GM21390 (cell line): ENCODE measurements at regions not wholly inside any gene's neighbourhood (a gene's known extent, or its start where the extent isn't known, plus 50 kb on each side); places are given as distances from the start of the nearest gene placed in this dataset.
A peak's percentile ranks its signal among the peaks of the same experiment; 100 is the strongest.
"Not testable (repeated sequence)": the region's sequence is repeated elsewhere in the genome, so short reads cannot be mapped to it uniquely, and the experiment has no call there.

Source experiments
- ATAC-seq: cut with Tn5 transposase; IDR thresholded peaks from one replicate; pipeline ENCODE4 v1.9.1; 2021; ENCODE audit not compliant: unreplicated experiment

- ATAC-seq = no peak
Measured at GRCh38 chrX:55326985-55327384, 62.3 kb upstream of the PAGE3 start.

GRCh38 chrX:55335296-55335695 is 70.6 kb upstream of the PAGE3 start:
- no peak for ATAC-seq

- ATAC-seq = no peak
Measured at GRCh38 chrX:55336176-55336575, 71.5 kb upstream of the PAGE3 start.

- ATAC-seq = no peak
Measured at GRCh38 chrX:55340896-55341433, 76.2 kb upstream of the PAGE3 start.

- peak; percentile 81 for ATAC-seq
Measured at GRCh38 chrX:55342533-55343501, 78.1 kb upstream of the PAGE3 start.

- no peak for ATAC-seq
Measured at GRCh38 chrX:55356609-55357008, 91.9 kb upstream of the PAGE3 start.

GRCh38 chrX:55357236-55357635 is 92.5 kb upstream of the PAGE3 start:
- ATAC-seq = no peak

GRCh38 chrX:55379396-55379795 is 72.5 kb upstream of the MAGEH1 start:
- no peak for ATAC-seq

- ATAC-seq = no peak
Measured at GRCh38 chrX:55389376-55389775, 62.6 kb upstream of the MAGEH1 start.

GRCh38 chrX:55396836-55397235 is 55.1 kb upstream of the MAGEH1 start:
- ATAC-seq = not testable (repeated sequence)
